Upper lobe of left lung (tissue), 6 donors: ENCODE measurements at regions not wholly inside any gene's neighbourhood (a gene's known extent, or its start where the extent isn't known, plus 50 kb on each side); places are given as distances from the start of the nearest gene placed in this dataset.
A peak's percentile ranks its signal among the peaks of the same experiment; 100 is the strongest.
"Not testable (repeated sequence)": the region's sequence is repeated elsewhere in the genome, so short reads cannot be mapped to it uniquely, and the experiment has no call there.

Experiments
- ATAC-seq, 2 donors: fragments of 200-7000 bp; cut with Tn5 transposase; one replicate each; pipeline ENCODE4 v1.9.1; 2022; ENCODE audit warnings: mild to moderate bottlenecking in 2 of 2, moderate library complexity in 2 of 2; ENCODE audit not compliant: low FRiP score in 2 of 2
- DNase-seq, 2 donors: peaks; one replicate each; pipeline ENCODE4 v3.0.0-alpha.2; 2019 to 2020
- H3K27ac ChIP-seq, 4 donors: fragments of 200-600 bp; sonication (generic); one replicate each; pipeline ENCODE4 v1.5.1; 2016 to 2019
- H3K27me3 ChIP-seq, 4 donors: fragments of 200-600 bp; sonication (generic); one replicate each; pipeline ENCODE4 v1.5.1; 2017 to 2019
- H3K36me3 ChIP-seq, 4 donors: fragments of 200-600 bp; sonication (generic); one replicate each; pipeline ENCODE4 v1.5.1; 2016 to 2019
- H3K4me1 ChIP-seq, 4 donors: fragments of 200-600 bp; sonication (generic); one replicate each; pipeline ENCODE4 v1.5.1; 2018 to 2019
- H3K4me3 ChIP-seq, 4 donors: fragments of 200-600 bp; sonication (generic); one replicate each; pipeline ENCODE4 v1.5.1; 2017 to 2019; ENCODE audit warnings: mild to moderate bottlenecking in 2 of 4, moderate library complexity in 1 of 4
- H3K9me3 ChIP-seq, 4 donors: fragments of 200-600 bp; sonication (generic); one replicate each; pipeline ENCODE4 v1.5.1; 2018 to 2019
- CTCF ChIP-seq, 6 experiments: fragments of 450-650 bp in 4 of 6; fragments of 200-600 bp in 2 of 6; sonication (generic) in 2 of 6; IDR thresholded peaks; one replicate each; pipeline ENCODE4 v1.5.1; 2016 to 2019; ENCODE audit warnings: antibody characterized with exemption in 6 of 6
- EP300 ChIP-seq, 4 donors: sonication (generic); formaldehyde crosslinking; IDR thresholded peaks; one replicate each; pipeline ENCODE4 v1.5.1; 2017; ENCODE audit warnings: antibody characterized with exemption in 4 of 4, control low read depth in 2 of 4
- POLR2A ChIP-seq, 4 donors: fragments of 450-650 bp; IDR thresholded peaks; one replicate each; pipeline ENCODE4 v1.5.1; 2016 to 2017; ENCODE audit warnings: antibody characterized with exemption in 4 of 4, mild to moderate bottlenecking in 2 of 4
- POLR2AphosphoS5 ChIP-seq, 2 donors: sonication (generic); formaldehyde crosslinking; IDR thresholded peaks; one replicate each; pipeline ENCODE4 v1.5.1; 2017; ENCODE audit warnings: antibody characterized with exemption in 2 of 2
- WGBS, 2 donors: methylation state at CpG; one replicate each; pipeline ENCODE4 v1.1.5; 2017 to 2018; 5-methylcytosine and 5-hydroxymethylcytosine counted together
- donor health status: DM: no; HTN: no; CAD: no; lungs with moderate emphysema.
- donor health status: DM: no; HTN: yes; CAD: no; lungs with severe emphysema.

- no peaks in the 10 kb centered on the region for H3K4me1 ChIP-seq
- TF ChIP-seq POLR2AphosphoS5 (IDR thresholded peaks at IDR 0.05) (no peak), CTCF (IDR thresholded peaks at IDR 0.05) (no peak), EP300 (IDR thresholded peaks at IDR 0.05) (no peak), POLR2A (IDR thresholded peaks at IDR 0.05) (no peak)
- H3K36me3 ChIP-seq: no peaks in the 10 kb centered on the region
- ATAC-seq (no peak), DNase-seq (no peak)
- no peak overlapping the region for H3K27ac ChIP-seq
- no peak overlapping the region for H3K4me3 ChIP-seq
- H3K27me3 ChIP-seq: no peaks in the 10 kb centered on the region
- no peaks in the 10 kb centered on the region for H3K9me3 ChIP-seq
Observed at GRCh38 chrX:35458142-35458541, 340.0 kb upstream of the MAGEB16 start.

GRCh38 chrX:35461164-35461563 lies 337.0 kb upstream of the MAGEB16 start:
- ATAC-seq (no peak), DNase-seq (no peak)
- no peak overlapping the region for H3K27ac ChIP-seq
- no peak overlapping the region for H3K4me3 ChIP-seq
- H3K27me3 ChIP-seq: no peaks in the 10 kb centered on the region
- no peaks in the 10 kb centered on the region for H3K4me1 ChIP-seq
- no peaks in the 10 kb centered on the region for H3K9me3 ChIP-seq
- 76 to 85% methylated on average over 1 of the region's 1 CpG for WGBS, 2 donors
- TF ChIP-seq POLR2A (IDR thresholded peaks at IDR 0.05) (no peak), POLR2AphosphoS5 (IDR thresholded peaks at IDR 0.05) (no peak), CTCF (IDR thresholded peaks at IDR 0.05) (no peak), EP300 (IDR thresholded peaks at IDR 0.05) (no peak)
- no peaks in the 10 kb centered on the region for H3K36me3 ChIP-seq

- H3K9me3 ChIP-seq, H3K36me3 ChIP-seq, H3K4me3 ChIP-seq, H3K27ac ChIP-seq, H3K4me1 ChIP-seq, H3K27me3 ChIP-seq, DNase-seq, ATAC-seq: not testable (repeated sequence)
- WGBS, 2 donors: 69 to 87% methylated on average over 6 to 7 of the region's 7 CpGs
Observed at GRCh38 chrX:35496671-35497070, 301.5 kb upstream of the MAGEB16 start.

DNA sequence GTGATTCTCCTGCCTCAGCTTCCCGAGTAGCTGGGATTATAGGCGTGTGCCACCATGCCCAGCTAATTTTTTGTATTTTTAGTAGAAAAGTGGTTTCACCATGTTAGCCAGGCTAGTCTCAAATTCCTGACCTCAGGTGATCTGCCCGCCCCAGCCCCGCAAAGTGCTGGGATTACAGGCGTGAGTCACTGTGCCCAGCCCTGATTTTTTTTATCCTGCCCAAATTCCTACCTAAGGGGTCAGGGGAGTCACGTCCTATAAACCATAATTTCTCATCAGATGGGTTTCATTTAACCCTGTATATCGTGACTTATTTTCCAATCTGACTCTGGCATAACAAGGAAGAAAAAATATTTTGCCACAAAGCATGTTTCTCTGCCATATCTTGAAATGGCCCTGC lies 300.7 kb upstream of the MAGEB16 start:
- H3K27me3 ChIP-seq, H3K4me1 ChIP-seq, ATAC-seq, H3K36me3 ChIP-seq, H3K4me3 ChIP-seq, H3K27ac ChIP-seq, DNase-seq, H3K9me3 ChIP-seq: not testable (repeated sequence)
- 72 to 96% methylated on average over 3 to 7 of the region's 7 CpGs for WGBS, 2 donors

GRCh38 chrX:35499071-35499862 lies 298.9 kb upstream of the MAGEB16 start:
- TF ChIP-seq POLR2A (IDR thresholded peaks at IDR 0.05): no peak
- TF ChIP-seq EP300 (IDR thresholded peaks at IDR 0.05): no peak
- no peak for TF ChIP-seq CTCF (IDR thresholded peaks at IDR 0.05)
- no peak for TF ChIP-seq POLR2AphosphoS5 (IDR thresholded peaks at IDR 0.05)
- 82% methylated on average over 41 of the region's 55 CpGs; no CpG with 5 or more reads in 1 of the 2 donors for WGBS, 2 donors
- no peak overlapping the region for H3K27ac ChIP-seq
- DNase-seq (peak in 1 of 2 donors; percentile 44), ATAC-seq (no peak)
- no peaks in the 10 kb centered on the region for H3K4me1 ChIP-seq
- H3K27me3 ChIP-seq: no peaks in the 10 kb centered on the region
- no peaks in the 10 kb centered on the region for H3K9me3 ChIP-seq
- H3K36me3 ChIP-seq: no peaks in the 10 kb centered on the region
- H3K4me3 ChIP-seq: no peak overlapping the region

DNA sequence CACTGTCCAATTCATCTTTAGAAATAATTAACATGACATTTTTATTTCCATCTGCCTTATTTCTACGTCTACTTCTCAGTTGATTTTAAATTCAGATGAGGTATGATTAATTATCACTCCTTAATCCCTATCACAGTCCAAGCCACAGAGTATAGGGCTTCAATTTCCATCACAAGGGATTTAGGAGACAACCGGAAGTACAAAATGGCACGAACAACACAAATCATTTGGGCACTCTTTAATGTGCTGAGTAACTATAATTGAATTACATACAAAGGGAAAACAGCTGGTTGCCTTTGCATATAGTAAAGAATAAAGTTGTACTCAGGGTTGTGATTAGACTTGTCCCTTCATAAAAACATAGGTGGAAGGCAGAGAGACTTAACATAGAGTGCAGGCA lies 290.4 kb upstream of the MAGEB16 start:
- no peaks in the 10 kb centered on the region for H3K4me1 ChIP-seq
- H3K4me3 ChIP-seq: no peak overlapping the region
- H3K27me3 ChIP-seq: no peaks in the 10 kb centered on the region
- no peaks in the 10 kb centered on the region for H3K9me3 ChIP-seq
- no peak overlapping the region for H3K27ac ChIP-seq
- no peaks in the 10 kb centered on the region for H3K36me3 ChIP-seq
- ATAC-seq (no peak), DNase-seq (no peak)
- TF ChIP-seq POLR2A (IDR thresholded peaks at IDR 0.05) (no peak), EP300 (IDR thresholded peaks at IDR 0.05) (no peak), POLR2AphosphoS5 (IDR thresholded peaks at IDR 0.05) (no peak), CTCF (IDR thresholded peaks at IDR 0.05) (no peak)
- 56 to 70% methylated on average over 3 of the region's 3 CpGs for WGBS, 2 donors

- H3K9me3 ChIP-seq, H3K27me3 ChIP-seq, H3K4me1 ChIP-seq, ATAC-seq, H3K4me3 ChIP-seq, H3K27ac ChIP-seq, DNase-seq, H3K36me3 ChIP-seq: not testable (repeated sequence)
- 88 to 95% methylated on average over 8 of the region's 8 CpGs for WGBS, 2 donors
Observed at GRCh38 chrX:35548003-35548402, 250.1 kb upstream of the MAGEB16 start.
